Activated T-cell treated with anti-CD3 and anti-CD28 coated beads, Interleukin-2, amount 50 U/mL, for 1 hour (primary cell): ENCODE measurements at regions not wholly inside any gene's neighbourhood (a gene's known extent, or its start where the extent isn't known, plus 50 kb on each side); places are given as distances from the start of the nearest gene placed in this dataset.
"Not testable (repeated sequence)": the region's sequence is repeated elsewhere in the genome, so short reads cannot be mapped to it uniquely, and the experiment has no call there.

Experiments used
- DNase-seq: peaks from one replicate; pipeline ENCODE4 v3.0.0-alpha.2; 2020

- DNase-seq = no peak
These were observed 79.9 kb upstream of the EN2 start for GRCh38 chr7:155377838-155378579.

- no peak for DNase-seq
These were observed 79.4 kb upstream of the EN2 start for GRCh38 chr7:155378580-155378934.

- DNase-seq = no peak
These were observed 78.7 kb upstream of the EN2 start for GRCh38 chr7:155378959-155379871.

- DNase-seq = peak; percentile 62
These were observed 77.6 kb upstream of the EN2 start for GRCh38 chr7:155380221-155380861.

GRCh38 chr7:155380976-155381851 is 76.7 kb upstream of the EN2 start:
- DNase-seq = no peak

- DNase-seq = no peak
These were observed 75.8 kb upstream of the EN2 start for GRCh38 chr7:155381852-155382801.

GRCh38 chr7:155382802-155383171 is 75.1 kb upstream of the EN2 start:
- DNase-seq = no peak

GRCh38 chr7:155383756-155384491 is 74.0 kb upstream of the EN2 start:
- no peak for DNase-seq

- no peak for DNase-seq
These were observed 73.2 kb upstream of the EN2 start for GRCh38 chr7:155384751-155385150.

- not testable (repeated sequence) for DNase-seq
These were observed 72.7 kb upstream of the EN2 start for GRCh38 chr7:155385182-155385581.

GRCh38 chr7:155386608-155387007 is 71.3 kb upstream of the EN2 start:
- no peak for DNase-seq

- no peak for DNase-seq
These were observed 70.8 kb upstream of the EN2 start for GRCh38 chr7:155387066-155387620.

GRCh38 chr7:155388561-155388960 is 69.4 kb upstream of the EN2 start:
- DNase-seq = no peak

GRCh38 chr7:155391414-155391813 is 66.5 kb upstream of the EN2 start:
- DNase-seq = no peak

- no peak for DNase-seq
These were observed 65.0 kb upstream of the EN2 start for GRCh38 chr7:155392726-155393570.

- DNase-seq = no peak
These were observed 63.5 kb upstream of the EN2 start for GRCh38 chr7:155394413-155394812.

GRCh38 chr7:155395176-155395797 is 62.6 kb upstream of the EN2 start:
- no peak for DNase-seq

- DNase-seq = no peak
These were observed 61.3 kb upstream of the EN2 start for GRCh38 chr7:155396661-155397060.
